NCI-H187 treated with DMSO at 0.1 percent for 48 hours (cell line): ENCODE measurements at regions not wholly inside any gene's neighbourhood (a gene's known extent, or its start where the extent isn't known, plus 50 kb on each side); places are given as distances from the start of the nearest gene placed in this dataset.
"Not testable (repeated sequence)": the region's sequence is repeated elsewhere in the genome, so short reads cannot be mapped to it uniquely, and the experiment has no call there.

Experiments used
- DNase-seq: peaks from one replicate; lab custom pipeline; 2025; lab: John Stamatoyannopoulos, UW

DNA sequence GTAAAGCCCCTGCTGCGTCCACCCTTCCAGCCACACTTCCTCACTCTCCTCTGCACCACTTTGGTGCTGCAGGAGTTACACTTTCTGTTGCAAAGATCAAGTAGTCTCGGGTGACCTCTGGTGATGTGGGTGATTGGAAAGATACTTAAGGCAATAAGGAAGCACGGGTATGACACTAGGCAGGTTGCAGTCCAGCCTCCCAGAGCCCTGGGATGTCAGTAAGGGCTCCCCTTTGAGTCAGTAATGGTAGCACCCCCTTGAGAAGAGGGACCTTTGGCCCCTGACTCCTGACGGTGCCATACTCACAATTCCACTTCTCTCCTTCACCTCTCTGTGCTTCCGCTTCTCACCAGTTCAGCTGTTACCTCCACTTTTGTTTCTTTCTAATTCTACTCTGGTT is 84.1 kb upstream of the KIF2A start:
- DNase-seq, result not testable (repeated sequence)

DNA sequence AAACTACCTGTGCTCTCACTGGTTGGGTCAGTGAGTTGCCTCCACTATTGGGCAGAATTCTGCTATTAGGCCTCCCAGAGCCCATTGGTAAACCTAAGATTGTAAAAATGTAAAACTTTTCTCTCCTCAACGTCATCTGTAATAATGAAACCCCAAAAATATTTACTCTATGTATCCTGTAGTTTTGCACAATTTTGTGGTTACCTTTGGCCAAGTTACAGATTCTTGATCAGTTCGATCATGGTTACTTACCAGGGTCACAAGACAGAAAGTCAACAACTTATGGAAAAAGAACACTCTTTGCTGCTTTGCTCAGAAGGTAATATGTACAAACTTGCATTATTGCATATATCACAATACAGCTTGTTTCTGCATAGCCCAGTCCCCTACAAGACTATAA is 83.7 kb upstream of the KIF2A start:
- DNase-seq, result not testable (repeated sequence)

DNA sequence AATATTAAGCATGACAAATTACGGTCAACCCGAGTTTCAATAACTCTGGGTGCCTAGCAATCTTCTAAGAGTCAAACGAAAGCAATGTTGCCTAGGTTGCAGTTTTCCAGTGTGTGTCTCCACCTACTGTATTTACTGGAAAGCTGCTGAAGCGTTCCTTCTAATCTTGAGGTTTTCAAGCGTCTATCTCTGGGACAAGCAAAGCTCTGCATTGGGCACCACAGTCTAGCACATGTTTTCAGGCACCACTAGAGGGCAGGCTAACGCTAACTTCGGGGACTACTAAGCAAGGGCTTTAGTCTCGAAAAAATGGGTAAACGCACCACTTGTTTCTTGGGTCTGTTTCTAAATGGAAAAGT is 82.7 kb upstream of the KIF2A start:
- DNase-seq, result not testable (repeated sequence)

DNA sequence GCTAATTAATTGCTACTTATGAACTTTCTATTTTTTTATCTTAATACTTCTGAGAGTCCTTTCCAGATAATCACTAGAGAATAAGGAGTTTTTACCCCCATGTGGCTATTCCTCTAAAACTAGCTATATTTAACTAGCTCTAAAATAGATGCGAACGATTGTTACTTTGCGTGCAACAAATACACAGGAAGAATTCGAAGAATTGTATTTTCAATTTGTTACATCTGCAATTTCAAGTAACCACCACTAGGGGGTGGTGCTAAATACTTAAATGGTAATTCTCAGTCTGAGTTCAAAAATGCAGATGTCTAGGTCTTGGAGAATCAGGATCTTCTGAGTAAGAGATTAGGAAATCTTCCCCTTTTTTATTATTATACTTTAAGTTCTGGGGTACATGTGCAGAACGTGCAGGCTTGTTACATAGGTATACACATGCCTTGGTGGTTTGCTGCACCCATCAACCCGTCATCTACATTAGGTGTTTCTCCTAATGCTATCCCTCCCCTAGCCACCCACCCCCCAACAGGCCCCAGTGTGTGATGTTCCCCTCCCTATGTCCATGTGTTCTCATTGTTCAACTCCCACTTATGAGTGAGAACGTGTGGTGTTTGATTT is 80.9 kb upstream of the KIF2A start:
- DNase-seq, result not testable (repeated sequence)

DNA sequence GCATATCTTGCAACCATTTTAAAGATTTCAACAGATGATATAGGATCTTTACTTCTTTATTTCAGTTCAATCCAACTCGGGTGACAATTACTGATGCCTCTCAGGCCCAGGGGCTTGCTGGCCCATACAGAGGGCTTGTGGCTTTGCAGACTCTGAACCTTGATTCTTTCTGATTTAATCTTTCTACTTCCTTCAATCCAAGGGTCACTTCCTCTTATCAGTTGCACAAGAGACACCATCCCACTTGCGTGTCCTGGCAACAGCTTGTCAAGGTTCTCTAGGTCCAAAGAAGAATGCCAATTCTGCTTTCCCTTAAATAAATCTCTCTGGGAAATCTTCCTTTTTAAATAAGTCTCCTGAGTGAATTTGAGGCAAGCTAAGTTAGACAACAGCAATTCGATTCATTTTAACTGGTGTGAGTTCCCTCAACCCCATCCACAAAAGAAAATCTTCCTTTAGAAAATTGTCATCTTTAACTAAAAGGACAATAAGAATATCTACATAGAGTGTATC is 75.1 kb upstream of the KIF2A start:
- not testable (repeated sequence) for DNase-seq

DNA sequence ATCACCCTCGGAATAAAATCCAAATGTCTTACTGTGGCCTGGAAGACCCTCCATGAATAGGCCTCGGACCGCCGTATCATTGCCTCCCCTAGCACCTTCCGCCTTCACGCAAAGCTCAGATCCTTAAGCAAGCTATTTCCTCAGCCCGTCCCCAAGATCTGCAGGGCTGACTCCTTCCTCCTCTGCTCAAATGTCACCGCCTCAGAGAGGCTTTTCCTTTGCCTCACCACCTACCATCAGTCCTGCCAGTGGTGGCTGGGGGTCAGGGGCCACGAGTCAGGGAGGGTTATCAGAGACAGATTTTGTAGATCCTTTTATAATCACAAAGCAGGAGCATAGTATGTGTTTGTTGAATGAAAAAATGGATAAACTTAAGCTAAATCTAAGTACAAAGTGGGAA is 74.4 kb upstream of the KIF2A start:
- no peak for DNase-seq

DNA sequence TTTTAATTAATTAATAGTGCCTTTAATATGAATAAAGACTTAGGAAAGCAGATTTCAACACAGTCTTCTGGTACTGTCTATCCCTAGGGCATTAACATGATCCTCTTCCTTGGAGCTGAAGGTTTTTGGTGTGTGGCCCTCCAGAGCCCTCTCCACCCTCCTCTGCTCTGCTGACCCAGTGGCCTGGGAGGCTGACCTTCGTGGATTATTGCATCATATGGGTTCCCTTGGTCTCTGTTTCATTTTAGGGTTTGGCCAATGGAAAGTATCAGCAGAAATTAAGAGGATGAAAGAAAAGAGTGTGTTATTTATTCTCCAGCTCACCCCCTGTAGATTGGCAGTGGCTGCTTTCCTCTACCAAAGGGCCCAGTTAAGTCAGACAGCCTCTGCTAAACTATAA is 73.8 kb upstream of the KIF2A start:
- not testable (repeated sequence) for DNase-seq

DNA sequence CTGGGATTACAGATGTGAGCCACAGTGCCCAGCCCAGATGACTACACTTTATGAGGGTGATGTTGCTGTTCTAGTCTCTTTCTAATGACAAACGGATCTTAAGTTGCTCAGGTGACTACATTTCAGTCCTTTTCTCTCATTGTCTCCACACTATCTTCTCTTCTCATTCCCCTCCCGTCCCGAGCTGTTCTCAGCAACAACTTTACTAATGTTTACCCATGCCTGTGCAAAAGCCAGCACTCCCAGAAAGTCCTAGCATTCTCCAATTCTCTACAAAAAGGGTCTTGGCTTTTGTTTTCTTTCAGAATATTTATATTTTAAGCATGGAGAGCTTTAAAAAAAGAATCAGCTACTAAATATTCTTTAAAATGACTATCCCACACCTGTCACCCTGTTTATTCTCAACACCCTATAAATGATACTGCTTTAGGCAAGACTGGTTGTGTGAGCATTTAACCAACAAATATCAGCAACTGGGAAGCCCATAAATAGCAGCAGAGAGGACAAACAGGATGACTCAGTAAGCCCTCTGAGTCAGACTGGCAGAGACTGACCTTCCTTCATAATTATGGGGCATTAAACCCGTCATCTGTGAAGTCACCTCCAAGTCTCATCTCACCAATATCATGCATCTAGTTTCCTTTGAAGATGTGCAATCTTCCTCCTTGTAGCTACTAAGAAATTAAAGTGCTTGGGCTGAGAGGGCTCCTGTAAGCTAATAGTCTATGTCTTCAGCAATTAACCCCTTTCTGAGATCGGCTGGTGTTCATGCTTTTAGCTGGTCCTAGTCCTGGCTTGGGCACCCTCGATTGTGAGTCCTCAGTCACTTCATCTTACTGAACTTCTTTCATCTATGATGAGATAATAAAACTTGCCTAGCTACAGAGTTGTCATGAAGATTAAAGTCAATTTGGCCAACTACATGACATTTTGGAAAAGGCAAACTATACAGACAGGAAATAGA is 72.6 kb upstream of the KIF2A start:
- DNase-seq, result not testable (repeated sequence)

DNA sequence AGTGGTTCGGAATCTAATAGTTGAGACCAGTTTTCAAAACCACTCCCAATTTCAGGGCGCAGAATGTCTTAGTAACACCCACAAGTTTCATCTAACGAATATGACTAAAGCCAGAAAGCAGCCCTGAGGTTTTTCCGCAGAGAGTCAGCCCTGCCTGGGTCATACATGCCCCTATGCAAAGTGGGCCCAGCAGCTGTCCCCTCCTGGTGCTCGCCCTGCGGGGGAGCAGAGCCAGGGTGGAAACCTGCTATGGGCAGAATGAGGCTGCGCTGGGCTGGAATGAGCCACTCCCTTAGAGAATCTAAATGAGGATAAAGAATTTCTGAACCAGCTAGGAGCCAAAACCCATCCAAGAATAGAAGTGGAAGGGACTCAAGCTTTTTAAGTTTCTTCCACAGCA is 69.4 kb upstream of the KIF2A start:
- DNase-seq, result not testable (repeated sequence)

DNA sequence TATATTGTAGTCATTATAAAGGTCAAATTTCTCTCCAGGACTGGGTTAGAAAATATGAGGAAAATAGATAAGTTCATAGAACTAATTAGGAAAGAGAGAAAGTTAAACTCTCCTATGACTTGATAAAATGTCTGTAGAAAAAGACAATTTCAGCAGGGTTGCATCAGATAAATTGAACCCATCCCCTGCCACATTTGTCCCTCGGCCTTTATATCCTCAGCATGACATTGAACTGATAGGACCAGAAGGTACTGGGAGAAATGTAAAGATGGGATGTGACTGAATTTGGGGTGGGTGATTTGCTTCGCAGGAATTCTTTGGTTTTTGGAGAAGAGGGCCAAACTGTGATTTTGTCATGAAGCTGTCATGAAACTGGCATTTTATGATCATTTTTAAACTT is 68.1 kb upstream of the KIF2A start:
- DNase-seq, result not testable (repeated sequence)

DNA sequence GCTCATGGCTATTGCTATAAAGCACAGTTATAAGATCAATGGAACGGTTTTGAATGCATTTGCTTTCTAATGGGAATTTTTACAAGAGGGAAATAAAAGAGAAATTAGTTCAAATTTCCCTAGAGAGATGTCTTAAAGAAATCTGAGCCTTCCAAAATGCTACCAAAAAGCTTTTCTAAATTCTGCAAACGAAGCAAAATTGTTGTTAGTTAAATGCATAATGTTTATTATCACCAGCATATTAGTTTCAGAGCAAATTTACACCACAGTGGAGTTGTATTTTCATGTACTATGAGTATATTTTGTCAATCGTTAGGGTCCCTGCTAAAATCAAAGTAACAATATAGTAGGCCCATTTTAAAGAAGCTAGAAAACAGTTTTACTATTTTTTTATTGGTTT is 67.4 kb upstream of the KIF2A start:
- DNase-seq, result not testable (repeated sequence)

DNA sequence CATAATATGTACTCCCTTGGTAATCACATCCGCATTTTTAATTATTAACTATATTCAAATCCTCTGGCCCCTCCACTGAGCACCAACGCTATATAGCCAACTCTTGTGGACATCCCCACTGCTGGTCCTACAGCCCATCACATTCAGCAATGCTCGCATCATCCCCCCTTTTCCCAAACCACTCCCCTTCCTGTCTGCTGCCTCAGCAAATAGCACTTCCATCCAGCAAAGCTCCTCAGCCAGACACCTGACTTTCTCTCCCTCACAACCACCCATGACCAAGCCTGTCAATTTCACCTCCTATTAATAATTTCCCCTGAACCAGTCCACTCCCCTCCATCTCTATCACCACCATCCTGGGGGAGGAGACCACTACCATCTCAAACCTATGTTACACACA is 65.5 kb upstream of the KIF2A start:
- DNase-seq, result not testable (repeated sequence)

DNA sequence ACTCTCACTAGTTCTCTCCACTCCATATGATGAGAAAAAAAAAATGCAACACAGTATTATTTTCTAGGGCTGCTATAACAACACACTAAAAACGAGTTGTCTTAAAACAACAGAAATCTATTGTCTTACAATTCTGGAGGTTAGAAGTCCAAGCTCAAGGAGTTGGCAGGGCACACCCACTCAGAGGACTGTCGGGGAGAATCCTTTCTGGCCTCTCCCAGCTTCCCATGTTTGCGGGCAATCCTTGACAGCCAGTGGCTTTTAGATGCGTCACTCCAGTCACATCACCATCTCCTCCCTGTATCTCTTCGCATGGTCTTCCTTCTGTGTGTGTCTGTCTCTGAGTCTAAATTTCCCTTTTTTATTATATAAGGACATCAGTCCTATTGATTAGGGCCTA is 64.0 kb upstream of the KIF2A start:
- not testable (repeated sequence) for DNase-seq

DNA sequence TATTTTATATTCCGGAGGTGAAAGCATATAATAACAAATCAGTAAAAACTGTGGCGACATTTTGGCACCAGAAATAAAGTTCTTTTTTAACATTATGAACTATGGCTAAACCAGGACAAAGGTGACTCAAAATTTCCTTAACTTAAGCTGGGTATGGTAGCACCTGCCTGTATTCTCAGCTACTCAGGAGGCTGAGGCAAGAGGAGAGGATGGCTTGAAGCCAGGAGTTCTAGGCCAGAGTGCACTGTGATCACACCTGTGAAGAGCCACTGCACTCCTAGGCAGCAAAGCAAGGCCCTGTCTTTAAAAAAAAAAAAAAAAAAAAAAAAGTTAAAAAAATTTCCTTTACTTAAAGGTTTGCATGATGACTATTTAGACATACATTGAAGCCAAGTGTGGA is 63.0 kb upstream of the KIF2A start:
- DNase-seq, result not testable (repeated sequence)

DNA sequence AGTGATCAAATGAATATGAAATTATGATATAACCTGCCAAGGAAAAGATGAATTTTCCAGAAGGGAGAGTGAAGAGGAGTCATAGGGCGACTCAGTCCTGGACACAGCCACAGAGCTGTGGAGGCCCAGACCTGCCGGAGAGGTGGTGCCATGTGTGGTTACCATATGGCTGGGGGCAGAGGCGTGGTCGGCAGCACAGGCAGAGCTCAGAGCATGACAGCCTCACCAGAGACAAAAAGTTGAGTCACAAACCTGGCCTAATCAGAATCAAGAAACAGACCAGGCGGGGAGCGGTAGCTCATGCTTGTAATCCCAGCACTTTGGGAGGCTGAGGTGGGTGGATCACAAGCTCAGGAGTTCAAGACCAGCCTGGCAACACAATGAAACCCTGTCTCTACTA is 57.8 kb upstream of the KIF2A start:
- not testable (repeated sequence) for DNase-seq

DNA sequence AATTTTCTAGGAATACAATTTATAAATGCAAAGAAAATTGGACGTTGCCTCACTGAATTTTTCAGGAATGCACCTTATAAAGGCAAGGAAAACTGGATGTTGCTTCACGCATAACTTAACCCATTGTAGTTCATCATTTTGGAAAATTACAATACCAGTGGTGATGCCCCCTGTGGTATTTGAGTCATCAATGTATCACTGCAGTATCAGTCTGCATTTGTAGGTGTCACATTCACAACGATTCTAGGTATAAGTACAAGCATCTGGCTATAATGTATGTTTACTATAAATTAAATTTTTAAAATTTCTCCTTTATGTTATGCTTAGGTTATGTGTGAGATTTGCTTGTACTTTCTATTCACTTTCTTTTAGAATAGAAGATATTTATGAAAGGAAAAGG is 55.9 kb upstream of the KIF2A start:
- not testable (repeated sequence) for DNase-seq

DNA sequence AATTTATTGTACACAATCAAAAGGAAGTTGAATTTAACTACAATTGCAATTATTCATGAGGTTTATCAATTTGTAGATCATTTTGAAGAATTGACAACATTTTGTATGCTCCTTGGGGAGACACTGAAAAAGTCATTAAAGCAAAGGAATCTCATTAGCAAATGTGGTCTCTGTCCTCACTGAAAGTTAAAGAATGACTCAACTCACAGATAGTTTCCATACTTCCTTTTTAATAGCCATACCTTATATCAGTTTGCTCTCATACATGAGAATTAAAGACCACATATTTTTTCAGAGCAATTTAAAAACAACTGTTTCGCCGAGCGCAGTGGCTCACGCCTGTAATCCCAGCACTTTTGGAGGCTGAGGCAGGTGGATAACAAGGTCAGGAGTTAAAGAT is 55.1 kb upstream of the KIF2A start:
- not testable (repeated sequence) for DNase-seq

DNA sequence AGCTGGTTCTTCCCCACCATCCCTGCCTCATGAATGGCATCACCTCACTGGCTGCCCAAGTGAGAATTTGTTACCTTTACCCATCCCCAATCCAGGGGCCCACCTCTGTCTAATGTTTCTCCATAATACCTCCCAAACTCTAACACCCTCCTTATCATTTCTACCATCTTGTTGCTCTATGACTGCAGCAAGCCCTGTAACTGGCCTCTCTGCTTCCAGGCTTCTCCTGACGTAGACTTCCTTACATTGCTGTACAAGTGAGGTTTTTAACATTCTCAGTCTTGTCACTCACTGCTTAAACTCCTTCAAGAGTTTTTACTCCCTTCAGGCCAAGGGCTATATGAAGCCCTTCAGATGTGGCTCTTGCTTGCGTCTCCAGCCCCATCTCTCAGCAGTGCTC is 53.5 kb upstream of the KIF2A start:
- DNase-seq, result not testable (repeated sequence)

DNA sequence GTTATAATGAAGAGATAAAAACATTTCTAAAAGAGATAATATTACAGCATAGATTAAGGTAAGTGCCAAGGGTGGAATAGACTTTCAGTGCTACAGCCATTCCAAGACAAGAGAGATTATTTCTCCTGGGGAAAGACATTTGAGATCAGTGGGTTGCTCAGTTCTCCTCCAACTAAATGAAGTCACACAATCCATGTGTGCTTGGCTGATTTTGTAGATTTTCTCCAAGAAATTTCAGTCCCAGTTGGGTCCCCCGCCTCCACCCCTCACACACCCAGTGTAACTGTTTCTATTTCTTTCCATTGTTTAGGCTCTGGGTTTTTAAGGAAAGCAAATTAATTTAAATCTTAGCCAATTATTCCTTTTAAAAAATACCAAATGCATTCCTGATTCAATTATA is 50.5 kb upstream of the KIF2A start:
- DNase-seq, result not testable (repeated sequence)

DNA sequence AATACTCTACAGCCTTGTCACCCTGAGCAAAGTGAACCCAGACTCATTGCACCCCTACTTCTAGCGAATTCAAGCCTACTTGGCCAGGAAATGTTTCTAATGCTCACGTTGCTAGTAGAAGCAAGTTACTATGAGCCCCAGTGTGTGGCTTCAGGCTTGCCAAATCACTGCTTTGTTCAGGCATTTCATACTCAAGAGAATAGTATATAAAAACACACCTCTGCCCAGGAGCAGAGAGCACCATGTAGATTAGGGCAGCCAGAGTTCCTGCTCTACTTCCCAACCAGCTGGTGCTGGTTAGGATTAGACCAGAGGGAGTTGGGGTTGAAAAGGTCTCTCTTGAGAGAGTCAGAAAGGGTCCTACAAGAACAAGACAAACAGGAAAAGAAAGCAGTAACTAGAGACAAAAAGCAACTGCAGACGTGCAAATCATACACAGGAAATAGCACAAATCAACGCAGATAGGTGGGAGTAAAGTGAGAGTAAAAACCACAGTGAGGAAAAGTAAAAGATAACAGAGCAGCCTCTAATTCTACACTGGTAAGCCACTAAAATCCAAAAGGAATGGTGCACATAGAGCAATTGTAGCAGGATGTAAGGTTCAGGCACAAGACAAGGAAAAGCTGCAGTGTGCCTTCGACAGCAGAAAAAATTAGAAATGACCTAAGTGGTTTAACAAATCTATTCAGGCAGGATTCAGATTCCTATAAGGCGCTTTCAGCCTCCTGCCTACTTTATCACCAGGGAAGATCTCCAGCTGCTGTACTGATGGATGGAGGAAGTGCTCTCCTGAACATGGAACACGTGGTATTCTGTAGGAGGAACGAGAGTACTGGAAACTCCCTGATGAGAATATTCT is 49.6 kb upstream of the KIF2A start:
- DNase-seq, result no peak
